ENCODE measurements at regions not wholly inside any gene's neighbourhood (a gene's known extent, or its start where the extent isn't known, plus 50 kb on each side); places are given as distances from the start of the nearest gene placed in this dataset.

GRCh38 chr6:90669420-90669819 is 82.5 kb upstream of the MAP3K7 start:
- H3K27ac ChIP-seq (ENCODE audit: insufficient read depth, low read depth, low read length, poor library complexity, severe bottlenecking), result no peak overlapping the region
- no peaks in the 10 kb centered on the region for H3K27me3 ChIP-seq (ENCODE audit: control insufficient read depth, insufficient read depth, low read length, poor library complexity, severe bottlenecking)
- H3K4me3 ChIP-seq (ENCODE audit: insufficient read depth, low read depth, low read length), result no peak overlapping the region
- H3K9me3 ChIP-seq (ENCODE audit: control insufficient read depth, low read length), result no peaks in the 10 kb centered on the region
- no peaks in the 10 kb centered on the region for H3K4me1 ChIP-seq (ENCODE audit: control insufficient read depth, insufficient read depth, low read length)
- 66 to 76% methylated on average over 2 of the region's 2 CpGs for WGBS, 2 experiments
- no peaks in the 10 kb centered on the region for H3K36me3 ChIP-seq (ENCODE audit: control insufficient read depth, insufficient read depth, low read length)

DNA sequence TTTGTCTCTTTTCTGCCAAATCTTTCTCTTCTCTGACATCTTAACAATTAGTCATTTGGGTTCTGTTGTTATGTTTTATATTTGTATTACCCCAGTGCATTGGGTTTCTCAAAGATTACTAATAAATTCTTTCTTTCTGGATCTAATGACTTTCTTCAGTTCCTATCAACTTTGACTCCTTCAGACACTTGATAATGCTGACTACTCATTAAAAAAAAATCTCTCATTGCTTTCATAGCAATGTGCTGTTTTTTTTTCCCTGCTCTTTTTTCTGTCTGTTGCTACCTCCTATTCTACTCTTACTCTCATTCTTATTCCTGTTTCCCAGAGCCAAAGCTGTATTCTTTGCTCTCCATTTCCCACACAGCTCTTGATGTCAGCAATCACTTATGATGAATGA is 81.3 kb upstream of the MAP3K7 start:
- Histone ChIP-seq H3K36me3 (ENCODE audit: control insufficient read depth, insufficient read depth, low read length) (no peaks in the 10 kb centered on the region), H3K27me3 (ENCODE audit: control insufficient read depth, insufficient read depth, low read length, poor library complexity, severe bottlenecking) (no peaks in the 10 kb centered on the region), H3K4me3 (ENCODE audit: insufficient read depth, low read depth, low read length) (no peak overlapping the region), H3K4me1 (ENCODE audit: control insufficient read depth, insufficient read depth, low read length) (no peaks in the 10 kb centered on the region), H3K9me3 (ENCODE audit: control insufficient read depth, low read length) (no peaks in the 10 kb centered on the region), H3K27ac (ENCODE audit: insufficient read depth, low read depth, low read length, poor library complexity, severe bottlenecking) (no peak overlapping the region)

DNA sequence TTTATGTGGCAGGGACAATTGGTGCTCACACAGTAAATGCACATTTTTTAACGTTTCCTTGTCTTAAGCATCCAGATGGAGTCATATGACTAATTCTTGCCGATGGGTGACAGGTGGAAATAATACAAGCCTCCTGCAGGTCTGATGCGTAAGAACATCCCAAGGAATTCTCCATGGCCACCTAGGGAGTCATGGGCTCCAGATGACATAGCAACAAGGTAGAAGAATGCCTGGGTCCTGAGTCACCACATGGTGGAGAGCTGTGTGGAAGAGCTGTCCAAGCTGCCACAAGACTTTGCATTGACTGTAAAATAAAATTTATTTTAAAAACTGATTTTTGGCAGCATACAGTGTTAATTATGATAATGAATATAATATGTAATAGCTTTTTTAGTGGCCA is 77.0 kb upstream of the MAP3K7 start:
- Histone ChIP-seq H3K4me3 (ENCODE audit: insufficient read depth, low read depth, low read length) (no peak overlapping the region), H3K36me3 (ENCODE audit: control insufficient read depth, insufficient read depth, low read length) (no peaks in the 10 kb centered on the region), H3K9me3 (ENCODE audit: control insufficient read depth, low read length) (no peaks in the 10 kb centered on the region), H3K27me3 (ENCODE audit: control insufficient read depth, insufficient read depth, low read length, poor library complexity, severe bottlenecking) (no peaks in the 10 kb centered on the region), H3K27ac (ENCODE audit: insufficient read depth, low read depth, low read length, poor library complexity, severe bottlenecking) (no peak overlapping the region), H3K4me1 (ENCODE audit: control insufficient read depth, insufficient read depth, low read length) (no peaks in the 10 kb centered on the region)
- 94 to 96% methylated on average over 3 of the region's 3 CpGs for WGBS, 2 experiments

- WGBS, 2 experiments, result 87 to 91% methylated on average over 2 of the region's 2 CpGs
- no peaks in the 10 kb centered on the region for H3K4me1 ChIP-seq (ENCODE audit: control insufficient read depth, insufficient read depth, low read length)
- H3K4me3 ChIP-seq (ENCODE audit: insufficient read depth, low read depth, low read length), result no peak overlapping the region
- no peaks in the 10 kb centered on the region for H3K27me3 ChIP-seq (ENCODE audit: control insufficient read depth, insufficient read depth, low read length, poor library complexity, severe bottlenecking)
- no peaks in the 10 kb centered on the region for H3K9me3 ChIP-seq (ENCODE audit: control insufficient read depth, low read length)
- H3K27ac ChIP-seq (ENCODE audit: insufficient read depth, low read depth, low read length, poor library complexity, severe bottlenecking), result no peak overlapping the region
- H3K36me3 ChIP-seq (ENCODE audit: control insufficient read depth, insufficient read depth, low read length), result no peaks in the 10 kb centered on the region
Measured at GRCh38 chr6:90663106-90663505, 76.2 kb upstream of the MAP3K7 start.

- Histone ChIP-seq H3K9me3 (ENCODE audit: control insufficient read depth, low read length) (no peaks in the 10 kb centered on the region), H3K27me3 (ENCODE audit: control insufficient read depth, insufficient read depth, low read length, poor library complexity, severe bottlenecking) (no peaks in the 10 kb centered on the region), H3K4me3 (ENCODE audit: insufficient read depth, low read depth, low read length) (no peak overlapping the region), H3K27ac (ENCODE audit: insufficient read depth, low read depth, low read length, poor library complexity, severe bottlenecking) (no peak overlapping the region), H3K36me3 (ENCODE audit: control insufficient read depth, insufficient read depth, low read length) (no peaks in the 10 kb centered on the region), H3K4me1 (ENCODE audit: control insufficient read depth, insufficient read depth, low read length) (no peaks in the 10 kb centered on the region)
Measured at GRCh38 chr6:90660931-90661330, 74.1 kb upstream of the MAP3K7 start.

GRCh38 chr6:90658497-90658896 is 71.6 kb upstream of the MAP3K7 start:
- Histone ChIP-seq H3K4me1 (ENCODE audit: control insufficient read depth, insufficient read depth, low read length) (no peaks in the 10 kb centered on the region), H3K4me3 (ENCODE audit: insufficient read depth, low read depth, low read length) (no peak overlapping the region), H3K9me3 (ENCODE audit: control insufficient read depth, low read length) (no peaks in the 10 kb centered on the region), H3K27me3 (ENCODE audit: control insufficient read depth, insufficient read depth, low read length, poor library complexity, severe bottlenecking) (no peaks in the 10 kb centered on the region), H3K27ac (ENCODE audit: insufficient read depth, low read depth, low read length, poor library complexity, severe bottlenecking) (no peak overlapping the region), H3K36me3 (ENCODE audit: control insufficient read depth, insufficient read depth, low read length) (no peaks in the 10 kb centered on the region)
- WGBS, 2 experiments, result 93 to 94% methylated on average over 5 of the region's 5 CpGs

DNA sequence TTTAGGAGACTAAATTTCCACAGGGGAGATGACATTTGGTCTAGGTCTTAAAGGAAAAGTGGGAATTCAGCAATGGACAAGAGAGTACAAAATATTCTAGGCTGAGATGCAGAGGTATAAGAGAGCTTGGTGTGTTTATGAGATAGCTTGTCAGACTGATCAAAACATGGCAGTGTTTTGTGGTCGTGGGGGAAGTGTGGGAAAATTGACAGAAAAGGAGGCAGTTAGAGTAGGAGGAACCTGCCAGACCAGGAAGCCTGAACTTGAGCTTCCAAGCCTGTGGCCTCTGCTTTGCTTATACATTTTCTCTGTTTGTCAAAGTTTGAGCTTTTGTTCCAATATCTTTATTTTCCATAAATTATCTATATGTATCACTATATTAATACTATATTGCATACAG is 69.5 kb upstream of the MAP3K7 start:
- H3K4me1 ChIP-seq (ENCODE audit: control insufficient read depth, insufficient read depth, low read length), result no peaks in the 10 kb centered on the region
- 74 to 79% methylated on average over 1 of the region's 1 CpG for WGBS, 2 experiments

DNA sequence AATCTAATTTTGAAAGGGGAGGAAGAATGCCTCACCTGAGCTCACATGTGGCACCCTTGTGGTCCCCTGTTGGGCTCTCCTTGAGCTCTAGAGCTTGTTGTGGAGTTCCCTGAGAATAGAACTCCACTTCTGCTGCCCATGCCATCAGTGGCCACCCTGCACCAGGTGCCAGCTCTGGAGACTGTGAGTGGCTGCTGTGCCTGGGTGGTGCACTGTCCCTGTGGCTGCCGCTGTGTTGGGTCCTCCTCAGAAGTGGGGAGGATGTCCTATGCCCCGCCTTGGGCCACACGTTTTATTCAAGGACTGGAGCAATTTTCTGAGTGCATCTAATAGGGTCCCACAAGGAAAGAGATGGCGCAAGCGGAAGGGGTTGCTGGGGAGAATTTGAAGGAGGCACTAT is 67.9 kb upstream of the MAP3K7 start:
- 95 to 97% methylated on average over 5 of the region's 5 CpGs for WGBS, 2 experiments

More for the DNA sequence above, 69.5 kb upstream of the MAP3K7 start:
- Histone ChIP-seq H3K4me3 (ENCODE audit: insufficient read depth, low read depth, low read length) (no peak overlapping the region), H3K27me3 (ENCODE audit: control insufficient read depth, insufficient read depth, low read length, poor library complexity, severe bottlenecking) (no peaks in the 10 kb centered on the region), H3K27ac (ENCODE audit: insufficient read depth, low read depth, low read length, poor library complexity, severe bottlenecking) (no peak overlapping the region), H3K9me3 (ENCODE audit: control insufficient read depth, low read length) (no peaks in the 10 kb centered on the region), H3K36me3 (ENCODE audit: control insufficient read depth, insufficient read depth, low read length) (no peaks in the 10 kb centered on the region)

DNA sequence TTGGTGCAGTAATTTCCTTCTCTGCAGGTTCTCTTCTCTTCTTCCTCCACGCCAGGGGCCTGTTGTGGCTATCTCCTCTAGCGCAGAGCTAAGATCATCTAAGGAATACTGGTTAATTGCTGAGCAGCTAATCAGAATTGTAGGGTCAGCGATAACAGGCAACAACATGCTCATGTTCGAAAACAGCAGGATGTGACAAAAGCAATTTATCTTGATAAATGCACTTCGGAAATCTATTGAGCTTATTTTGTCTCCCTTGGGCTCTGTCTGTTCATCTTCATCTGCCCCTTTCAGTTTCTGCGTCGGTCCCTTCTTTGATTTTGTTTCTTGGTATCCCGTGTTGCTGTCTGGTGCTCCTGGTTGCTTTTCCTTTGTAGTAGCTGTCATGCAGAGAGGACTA is 67.3 kb upstream of the MAP3K7 start:
- H3K4me1 ChIP-seq (ENCODE audit: control insufficient read depth, insufficient read depth, low read length), result no peaks in the 10 kb centered on the region
- no peaks in the 10 kb centered on the region for H3K36me3 ChIP-seq (ENCODE audit: control insufficient read depth, insufficient read depth, low read length)
- no peaks in the 10 kb centered on the region for H3K27me3 ChIP-seq (ENCODE audit: control insufficient read depth, insufficient read depth, low read length, poor library complexity, severe bottlenecking)
- no peak overlapping the region for H3K27ac ChIP-seq (ENCODE audit: insufficient read depth, low read depth, low read length, poor library complexity, severe bottlenecking)
- no peak overlapping the region for H3K4me3 ChIP-seq (ENCODE audit: insufficient read depth, low read depth, low read length)
- WGBS, 2 experiments, result 82% methylated on average over 8 of the region's 8 CpGs
- no peaks in the 10 kb centered on the region for H3K9me3 ChIP-seq (ENCODE audit: control insufficient read depth, low read length)

More for the DNA sequence above, 67.9 kb upstream of the MAP3K7 start:
- Histone ChIP-seq H3K4me1 (ENCODE audit: control insufficient read depth, insufficient read depth, low read length) (no peaks in the 10 kb centered on the region), H3K27ac (ENCODE audit: insufficient read depth, low read depth, low read length, poor library complexity, severe bottlenecking) (no peak overlapping the region), H3K27me3 (ENCODE audit: control insufficient read depth, insufficient read depth, low read length, poor library complexity, severe bottlenecking) (no peaks in the 10 kb centered on the region), H3K9me3 (ENCODE audit: control insufficient read depth, low read length) (no peaks in the 10 kb centered on the region), H3K4me3 (ENCODE audit: insufficient read depth, low read depth, low read length) (no peak overlapping the region), H3K36me3 (ENCODE audit: control insufficient read depth, insufficient read depth, low read length) (no peaks in the 10 kb centered on the region)

DNA sequence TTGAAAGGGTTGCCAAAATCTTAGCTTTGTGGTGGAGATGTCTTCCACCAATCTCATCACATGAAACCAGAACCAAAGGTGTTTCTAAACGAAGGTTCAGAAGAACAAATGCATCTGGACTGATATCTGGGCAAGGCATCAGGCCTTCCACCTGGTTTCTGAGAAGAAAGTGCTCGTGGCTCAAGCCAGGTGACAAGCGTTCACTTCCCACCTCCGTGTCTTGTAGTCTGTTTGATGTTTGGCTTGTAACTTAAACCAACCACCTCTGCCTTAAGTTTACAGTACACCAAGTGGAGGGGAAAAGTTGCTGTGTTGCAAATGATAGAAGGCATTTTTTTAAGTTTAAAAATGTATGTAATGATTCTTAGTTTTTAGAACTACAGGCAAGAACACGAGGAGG is 66.9 kb upstream of the MAP3K7 start:
- H3K27me3 ChIP-seq (ENCODE audit: control insufficient read depth, insufficient read depth, low read length, poor library complexity, severe bottlenecking), result no peaks in the 10 kb centered on the region
- H3K27ac ChIP-seq (ENCODE audit: insufficient read depth, low read depth, low read length, poor library complexity, severe bottlenecking), result no peak overlapping the region
- H3K9me3 ChIP-seq (ENCODE audit: control insufficient read depth, low read length), result no peaks in the 10 kb centered on the region
- H3K4me1 ChIP-seq (ENCODE audit: control insufficient read depth, insufficient read depth, low read length), result no peaks in the 10 kb centered on the region
- no peak overlapping the region for H3K4me3 ChIP-seq (ENCODE audit: insufficient read depth, low read depth, low read length)
- no peaks in the 10 kb centered on the region for H3K36me3 ChIP-seq (ENCODE audit: control insufficient read depth, insufficient read depth, low read length)
- WGBS, 2 experiments, result 94 to 98% methylated on average over 5 of the region's 5 CpGs

Data from ectodermal cell (in vitro differentiated cells).